OCI-LY7 (cell line): ENCODE measurements at regions not wholly inside any gene's neighbourhood (a gene's known extent, or its start where the extent isn't known, plus 50 kb on each side); places are given as distances from the start of the nearest gene placed in this dataset.

Experiments
- BruUV-seq: library from RNA; stranded (reverse); fragments of 400-500 nt; replicated peaks from 2 replicates; lab custom pipeline; 2021; lab: Mats Ljungman, UMichigan
- CTCF ChIA-PET: fragments of 300-600 bp; sonication (Branson Sonifier 250); formaldehyde crosslinking; loops from one replicate; lab custom pipeline; 2022; ENCODE audit warnings: antibody characterized with exemption; ENCODE audit not compliant: unreplicated experiment; lab: Charles Lee
- POLR2A ChIA-PET: fragments of 300-600 bp; sonication (Branson Sonifier 250); formaldehyde crosslinking; loops from one replicate; lab custom pipeline; 2022; ENCODE audit warnings: antibody characterized with exemption; lab: Charles Lee
- DNase-seq: peaks from one replicate; pipeline ENCODE4 v3.0.0-alpha.2; 2015; ENCODE audit warnings: low spot score
- H2AFZ ChIP-seq: fragments of 200-600 bp; sonication (generic), shearing (Covaris generic); 2 replicates; pipeline ENCODE4 v1.6.1; 2014; ENCODE audit warnings: mild to moderate bottlenecking, antibody characterized with exemption, low read length, moderate library complexity
- H3K27ac ChIP-seq: fragments of 200-600 bp; sonication (generic); 2 replicates; pipeline ENCODE4 v1.5.1; 2014; ENCODE audit warnings: mixed run types, low read depth, mild to moderate bottlenecking, moderate library complexity, low read length, inconsistent platforms; ENCODE audit not compliant: poor library complexity, severe bottlenecking
- H3K36me3 ChIP-seq: fragments of 200-600 bp; sonication (generic); 2 replicates; pipeline ENCODE4 v1.6.1; 2014; ENCODE audit warnings: mild to moderate bottlenecking, antibody characterized with exemption, low read length, moderate library complexity, mixed read lengths; ENCODE audit not compliant: insufficient read depth
- H3K4me1 ChIP-seq: fragments of 200-600 bp; sonication (generic); 2 replicates; pipeline ENCODE4 v1.5.1; 2014; ENCODE audit warnings: mild to moderate bottlenecking, low read length; ENCODE audit not compliant: insufficient read depth, poor library complexity, severe bottlenecking
- H3K4me2 ChIP-seq: fragments of 200-600 bp; sonication (generic); 2 replicates; pipeline ENCODE4 v1.6.1; 2014; ENCODE audit warnings: mild to moderate bottlenecking, low read length
- H3K4me3 ChIP-seq: fragments of 200-600 bp; sonication (generic); 2 replicates; pipeline ENCODE4 v1.5.1; 2014; ENCODE audit warnings: mild to moderate bottlenecking, low read depth, low read length; ENCODE audit not compliant: poor library complexity, severe bottlenecking
- H3K79me2 ChIP-seq: fragments of 200-600 bp; sonication (generic); 2 replicates; pipeline ENCODE4 v1.6.1; 2016; ENCODE audit warnings: low read depth, mild to moderate bottlenecking, low read length, moderate library complexity, mixed read lengths; ENCODE audit not compliant: insufficient read depth
- H3K9me2 ChIP-seq: fragments of 200-600 bp; sonication (generic); 2 replicates; pipeline ENCODE4 v1.6.1; 2016; ENCODE audit warnings: mild to moderate bottlenecking, low read length, mixed read lengths; ENCODE audit not compliant: insufficient read depth
- H3K9me3 ChIP-seq: fragments of 200-600 bp; sonication (generic); 2 replicates; pipeline ENCODE4 v1.6.1; 2014; ENCODE audit warnings: mild to moderate bottlenecking, mixed run types, low read length, mixed read lengths
- H4K20me1 ChIP-seq: fragments of 200-600 bp; sonication (generic); 2 replicates; pipeline ENCODE4 v1.6.1; 2014; ENCODE audit warnings: mild to moderate bottlenecking, antibody characterized with exemption, low read length, moderate library complexity, mixed read lengths; ENCODE audit not compliant: insufficient read depth
- EZH2phosphoT487 ChIP-seq: fragments of 200-600 bp; sonication (generic); IDR thresholded peaks from 2 replicates; pipeline ENCODE4 v1.6.1; 2018; ENCODE audit warnings: low read depth, borderline replicate concordance, mild to moderate bottlenecking, mixed run types, antibody characterized with exemption, low read length, moderate library complexity, mixed read lengths
- intact Hi-C: fragments of 100-400 bp; cut with micrococcal nuclease; formaldehyde crosslinking; loops from one replicate; pipeline ENCODE4 v1.10.0; 2022; ENCODE audit not compliant: unreplicated experiment
- TF ChIP-seq, protein P1 (sequence below): fragments of 200-600 bp; sonication (generic); conservative IDR thresholded peaks from 2 replicates; pipeline ENCODE4 v1.5.1; 2014; ENCODE audit warnings: mild to moderate bottlenecking, antibody characterized with exemption, low read length, moderate library complexity, mixed read lengths

DNA sequence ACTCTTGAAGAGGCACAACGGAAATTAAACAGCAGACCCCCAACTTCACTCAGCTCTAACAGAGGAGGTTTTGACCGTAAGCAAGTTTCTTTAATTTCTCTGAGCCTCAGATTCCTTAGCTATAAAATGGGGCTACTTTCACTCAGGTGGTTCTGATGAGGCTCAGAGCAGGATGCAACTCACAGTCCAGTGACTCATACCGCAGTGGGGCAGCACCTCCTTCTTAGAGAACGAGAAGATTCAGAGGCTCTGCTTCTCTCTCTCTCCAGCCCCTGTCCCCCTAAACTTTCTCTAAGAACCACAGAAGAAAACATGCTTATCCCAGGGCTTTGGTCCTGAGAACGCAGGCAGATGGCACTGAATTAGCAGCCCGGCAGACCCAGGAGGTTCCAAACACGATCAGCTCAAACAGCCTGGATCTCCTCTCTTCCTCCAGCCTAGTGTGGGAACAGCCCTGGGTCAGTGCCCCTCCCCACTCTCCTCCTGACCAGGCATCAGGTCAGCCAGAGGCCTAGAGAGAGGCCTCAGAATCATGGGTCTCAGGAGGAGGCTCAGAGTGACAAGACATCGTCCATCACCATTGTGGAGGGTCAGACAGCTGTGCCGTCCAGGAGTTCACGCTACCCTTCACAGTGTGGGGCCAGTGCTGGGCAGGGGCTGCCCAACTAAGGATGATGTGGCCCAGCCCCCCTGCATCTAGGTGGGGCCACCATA, 433.0 kb downstream of the PTPRU start:
- Histone ChIP-seq H3K36me3 (no peaks in the 10 kb centered on the region), H2AFZ (no peak overlapping the region), H3K9me2 (no peaks in the 10 kb centered on the region), H3K4me2 (no peak overlapping the region), H3K79me2 (no peaks in the 10 kb centered on the region), H3K4me1 (no peaks in the 10 kb centered on the region), H4K20me1 (no peaks in the 10 kb centered on the region), H3K9me3 (no peaks in the 10 kb centered on the region), H3K27ac (no peak overlapping the region), H3K4me3 (no peak overlapping the region)
- CTCF ChIA-PET, result no interaction called here
- no TSS peak for BruUV-seq
- intact Hi-C loops, result no loop called here
- no peak for TF ChIP-seq EZH2phosphoT487
- TF ChIP-seq, protein P1, sequence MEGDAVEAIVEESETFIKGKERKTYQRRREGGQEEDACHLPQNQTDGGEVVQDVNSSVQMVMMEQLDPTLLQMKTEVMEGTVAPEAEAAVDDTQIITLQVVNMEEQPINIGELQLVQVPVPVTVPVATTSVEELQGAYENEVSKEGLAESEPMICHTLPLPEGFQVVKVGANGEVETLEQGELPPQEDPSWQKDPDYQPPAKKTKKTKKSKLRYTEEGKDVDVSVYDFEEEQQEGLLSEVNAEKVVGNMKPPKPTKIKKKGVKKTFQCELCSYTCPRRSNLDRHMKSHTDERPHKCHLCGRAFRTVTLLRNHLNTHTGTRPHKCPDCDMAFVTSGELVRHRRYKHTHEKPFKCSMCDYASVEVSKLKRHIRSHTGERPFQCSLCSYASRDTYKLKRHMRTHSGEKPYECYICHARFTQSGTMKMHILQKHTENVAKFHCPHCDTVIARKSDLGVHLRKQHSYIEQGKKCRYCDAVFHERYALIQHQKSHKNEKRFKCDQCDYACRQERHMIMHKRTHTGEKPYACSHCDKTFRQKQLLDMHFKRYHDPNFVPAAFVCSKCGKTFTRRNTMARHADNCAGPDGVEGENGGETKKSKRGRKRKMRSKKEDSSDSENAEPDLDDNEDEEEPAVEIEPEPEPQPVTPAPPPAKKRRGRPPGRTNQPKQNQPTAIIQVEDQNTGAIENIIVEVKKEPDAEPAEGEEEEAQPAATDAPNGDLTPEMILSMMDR, result no peak
- POLR2A ChIA-PET, result no interaction called here
- DNase-seq, result no peak

DNA sequence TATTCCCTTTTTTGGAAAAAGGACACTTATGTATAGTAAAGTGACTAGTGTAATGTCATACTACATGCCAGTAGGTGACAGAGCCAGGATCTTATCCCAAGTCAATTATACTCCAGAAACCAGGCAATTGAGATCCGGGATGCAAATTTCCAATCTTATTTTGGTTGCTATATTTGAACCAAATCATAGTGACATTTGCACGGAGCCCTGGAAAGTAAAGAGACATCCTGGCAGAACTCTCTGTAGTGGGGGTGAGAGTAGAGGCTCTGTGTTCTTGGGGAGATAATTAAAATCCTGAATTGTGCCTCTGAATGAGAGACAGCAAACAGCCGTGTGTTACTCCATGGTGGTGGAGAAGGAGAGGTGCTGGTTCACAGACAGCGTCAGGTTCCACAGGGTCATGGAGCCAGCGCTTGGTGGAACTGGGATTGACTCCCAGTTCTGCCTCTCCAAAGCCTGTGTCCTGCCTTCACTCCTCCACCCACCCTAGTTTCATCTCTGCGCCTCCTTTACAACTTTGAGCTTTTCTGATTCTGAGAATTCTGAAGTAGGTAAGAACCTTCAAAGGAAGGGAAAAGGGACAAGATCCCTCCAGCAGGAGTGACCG, 432.3 kb downstream of the PTPRU start:
- Histone ChIP-seq H3K9me2 (no peaks in the 10 kb centered on the region), H3K27ac (no peak overlapping the region), H4K20me1 (no peaks in the 10 kb centered on the region), H2AFZ (no peak overlapping the region), H3K79me2 (no peaks in the 10 kb centered on the region), H3K4me2 (no peak overlapping the region), H3K4me1 (no peaks in the 10 kb centered on the region), H3K4me3 (no peak overlapping the region), H3K9me3 (no peaks in the 10 kb centered on the region), H3K36me3 (no peaks in the 10 kb centered on the region)
- ChIA-PET POLR2A (interaction anchor here (0.5 to 0.8 kb wide), 2 partner anchors 177 to 1194 kb away, joined by 3 read pairs; no protein-coding TSS in a partner anchor), CTCF (no interaction called here)
- TF ChIP-seq, protein P1, result no peak
- no peak for TF ChIP-seq EZH2phosphoT487
- BruUV-seq, result no TSS peak
- DNase-seq, result no peak
- intact Hi-C loops, result no loop called here

DNA sequence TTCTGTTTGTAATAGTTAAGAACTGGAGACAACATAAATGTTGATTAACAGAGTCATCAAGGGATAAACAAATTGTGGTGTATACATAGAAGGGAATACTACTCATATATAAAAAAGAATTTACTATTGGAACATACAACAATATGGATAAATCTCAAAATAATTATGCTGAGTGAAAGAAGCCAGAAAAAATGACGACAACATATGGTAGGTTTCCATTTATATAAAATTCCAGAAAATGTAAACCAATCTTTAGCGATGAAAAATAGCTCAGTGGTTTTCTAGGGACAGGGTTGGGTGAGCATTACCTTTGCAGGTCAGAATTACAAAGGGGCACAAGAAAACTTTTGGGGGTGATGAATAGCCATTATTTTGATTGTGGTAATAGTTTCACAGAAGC, 431.6 kb downstream of the PTPRU start:
- Histone ChIP-seq H3K9me3 (no peaks in the 10 kb centered on the region), H3K9me2 (no peaks in the 10 kb centered on the region), H3K4me3 (no peak overlapping the region), H3K27ac (no peak overlapping the region), H3K79me2 (no peaks in the 10 kb centered on the region), H3K4me1 (no peaks in the 10 kb centered on the region), H2AFZ (no peak overlapping the region), H3K36me3 (no peaks in the 10 kb centered on the region), H3K4me2 (no peak overlapping the region), H4K20me1 (no peaks in the 10 kb centered on the region)
- DNase-seq, result no peak
- TF ChIP-seq EZH2phosphoT487, result no peak
- TF ChIP-seq, protein P1, result no peak
- POLR2A ChIA-PET, result interaction anchor here (0.8 kb wide), 1 partner anchor 178 kb away, joined by 3 read pairs; no protein-coding TSS in a partner anchor
- CTCF ChIA-PET, result no interaction called here
- BruUV-seq, result no TSS peak
- intact Hi-C loops, result no loop called here
